ENCODE measurements at regions not wholly inside any gene's neighbourhood (a gene's known extent, or its start where the extent isn't known, plus 50 kb on each side); places are given as distances from the start of the nearest gene placed in this dataset.

DNA sequence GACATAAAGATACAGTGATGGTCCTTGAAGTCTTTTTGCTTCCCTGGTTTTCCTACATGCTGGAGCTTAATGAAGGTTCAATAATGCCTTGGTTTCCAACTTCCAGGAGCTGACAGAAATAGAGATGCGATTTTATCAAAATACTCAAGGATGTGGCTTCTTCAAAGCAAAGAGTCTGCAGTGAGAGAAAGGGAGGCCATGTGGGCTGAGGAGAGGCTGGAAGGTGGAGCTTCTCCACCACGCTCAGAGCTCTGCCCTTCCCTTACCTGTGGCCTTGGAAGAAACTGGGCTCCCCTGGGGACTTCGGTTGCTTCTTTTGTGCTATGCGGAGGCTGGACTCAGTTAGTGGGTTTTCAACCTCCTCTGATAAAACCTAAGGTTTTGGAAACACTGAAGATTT lies 175.0 kb upstream of the APCDD1 start:
- TF ChIP-seq, protein P1, sequence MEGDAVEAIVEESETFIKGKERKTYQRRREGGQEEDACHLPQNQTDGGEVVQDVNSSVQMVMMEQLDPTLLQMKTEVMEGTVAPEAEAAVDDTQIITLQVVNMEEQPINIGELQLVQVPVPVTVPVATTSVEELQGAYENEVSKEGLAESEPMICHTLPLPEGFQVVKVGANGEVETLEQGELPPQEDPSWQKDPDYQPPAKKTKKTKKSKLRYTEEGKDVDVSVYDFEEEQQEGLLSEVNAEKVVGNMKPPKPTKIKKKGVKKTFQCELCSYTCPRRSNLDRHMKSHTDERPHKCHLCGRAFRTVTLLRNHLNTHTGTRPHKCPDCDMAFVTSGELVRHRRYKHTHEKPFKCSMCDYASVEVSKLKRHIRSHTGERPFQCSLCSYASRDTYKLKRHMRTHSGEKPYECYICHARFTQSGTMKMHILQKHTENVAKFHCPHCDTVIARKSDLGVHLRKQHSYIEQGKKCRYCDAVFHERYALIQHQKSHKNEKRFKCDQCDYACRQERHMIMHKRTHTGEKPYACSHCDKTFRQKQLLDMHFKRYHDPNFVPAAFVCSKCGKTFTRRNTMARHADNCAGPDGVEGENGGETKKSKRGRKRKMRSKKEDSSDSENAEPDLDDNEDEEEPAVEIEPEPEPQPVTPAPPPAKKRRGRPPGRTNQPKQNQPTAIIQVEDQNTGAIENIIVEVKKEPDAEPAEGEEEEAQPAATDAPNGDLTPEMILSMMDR (IDR thresholded peaks at IDR 0.05; ENCODE audit: low read depth, low read length, poor library complexity, severe bottlenecking), result no peak
- no peak for TF ChIP-seq EZH2phosphoT487 (IDR thresholded peaks at IDR 0.05; ENCODE audit: borderline replicate concordance, low read length)
